PC-3 (cell line): ENCODE measurements at regions not wholly inside any gene's neighbourhood (a gene's known extent, or its start where the extent isn't known, plus 50 kb on each side); places are given as distances from the start of the nearest gene placed in this dataset.

Source experiments
- ATAC-seq: fragments of 200-7000 bp; cut with Tn5 transposase; 2 replicates; pipeline ENCODE4 v1.9.1; 2020; ENCODE audit warnings: mild to moderate bottlenecking, moderate library complexity
- BruUV-seq: library from RNA; stranded (reverse); fragments of 400-500 nt; replicated peaks from 2 replicates; lab custom pipeline; 2021; lab: Mats Ljungman, UMichigan
- CTCF ChIA-PET: fragments of 300-600 bp; sonication (Branson Sonifier 250); formaldehyde crosslinking; loops from one replicate; lab custom pipeline; 2022; ENCODE audit warnings: antibody characterized with exemption; lab: Charles Lee
- POLR2A ChIA-PET: fragments of 300-600 bp; sonication (Branson Sonifier 250); formaldehyde crosslinking; loops from one replicate; lab custom pipeline; 2022; ENCODE audit warnings: antibody characterized with exemption; ENCODE audit not compliant: unreplicated experiment; lab: Charles Lee
- DNase-seq: peaks from one replicate; pipeline ENCODE4 v3.0.0-alpha.2; 2015
- H2AFZ ChIP-seq: fragments of 300-600 bp; sonication (generic); 2 replicates; pipeline ENCODE4 v1.6.0; 2016; ENCODE audit warnings: antibody characterized with exemption, low read length
- H3F3A ChIP-seq: fragments of 300-600 bp; sonication (generic); one replicate; pipeline ENCODE4 v1.6.0; 2017; ENCODE audit warnings: antibody characterized with exemption, low read length, control low read depth, mild to moderate bottlenecking; ENCODE audit not compliant: unreplicated experiment
- H3K27ac ChIP-seq: fragments of 300-600 bp; sonication (generic); 2 replicates; pipeline ENCODE4 v1.5.1; 2016; ENCODE audit warnings: mild to moderate bottlenecking, low read length
- H3K27me3 ChIP-seq: fragments of 300-600 bp; sonication (generic); 2 replicates; pipeline ENCODE4 v1.6.1; 2016; ENCODE audit warnings: low read length, mixed read lengths
- H3K36me3 ChIP-seq: fragments of 300-600 bp; sonication (generic); 2 replicates; pipeline ENCODE4 v1.6.1; 2016; ENCODE audit warnings: low read depth, mixed run types, low read length, mixed read lengths
- H3K4me1 ChIP-seq: fragments of 300-600 bp; sonication (generic); 2 replicates; pipeline ENCODE4 v1.5.1; 2016; ENCODE audit warnings: low read length; ENCODE audit not compliant: insufficient read depth
- H3K4me2 ChIP-seq: fragments of 300-600 bp; sonication (generic); 2 replicates; pipeline ENCODE4 v1.6.0; 2016; ENCODE audit warnings: low read length
- H3K4me3 ChIP-seq: fragments of 300-600 bp; sonication (generic); 2 replicates; pipeline ENCODE4 v1.5.1; 2016; ENCODE audit warnings: mild to moderate bottlenecking, low read length, mixed read lengths
- H3K79me2 ChIP-seq: fragments of 300-600 bp; sonication (generic); 2 replicates; pipeline ENCODE4 v1.6.1; 2017; ENCODE audit warnings: low read length, mixed read lengths
- H3K9ac ChIP-seq: fragments of 300-600 bp; sonication (generic); 2 replicates; pipeline ENCODE4 v1.6.0; 2016; ENCODE audit warnings: mild to moderate bottlenecking, low read length
- H3K9me2 ChIP-seq: fragments of 300-600 bp; sonication (generic); replicated peaks from 2 replicates; pipeline ENCODE4 v1.6.1; 2016; ENCODE audit warnings: mixed run types, low read length, mixed read lengths
- H3K9me3 ChIP-seq: fragments of 300-600 bp; sonication (generic); 2 replicates; pipeline ENCODE4 v1.6.1; 2016; ENCODE audit warnings: low read length, mixed read lengths
- H4K20me1 ChIP-seq: fragments of 300-600 bp; sonication (generic); 2 replicates; pipeline ENCODE4 v1.6.1; 2016; ENCODE audit warnings: low read length, mixed read lengths
- EZH2 ChIP-seq: fragments of 300-600 bp; sonication (generic); IDR thresholded peaks from one replicate; pipeline ENCODE4 v1.6.1; 2017; ENCODE audit warnings: antibody characterized with exemption, mild to moderate bottlenecking, low read length; ENCODE audit not compliant: unreplicated experiment
- EZH2phosphoT487 ChIP-seq: fragments of 300-600 bp; sonication (generic); IDR thresholded peaks from 2 replicates; pipeline ENCODE4 v1.6.1; 2018; ENCODE audit warnings: mild to moderate bottlenecking, antibody characterized with exemption, low read length, borderline replicate concordance
- intact Hi-C: fragments of 100-400 bp; cut with micrococcal nuclease; formaldehyde crosslinking; loops from 2 replicates; pipeline ENCODE4 v1.9.0; 2023
- TF ChIP-seq, protein P1 (sequence below): fragments of 300-600 bp; sonication (generic); conservative IDR thresholded peaks from 2 replicates; pipeline ENCODE4 v1.5.1; 2017; ENCODE audit warnings: antibody characterized with exemption, low read depth, mild to moderate bottlenecking, low read length

GRCh38 chr5:67380431-67380830 lies 183.8 kb upstream of the CD180 start:
- no peaks in the 10 kb centered on the region for H3K9me2 ChIP-seq
- intact Hi-C loops, result no loop called here
- no peaks in the 10 kb centered on the region for H3K36me3 ChIP-seq
- DNase-seq, result peak; percentile 13
- H3K4me1 ChIP-seq, result no peaks in the 10 kb centered on the region
- no peaks in the 10 kb centered on the region for H3F3A ChIP-seq
- no peaks in the 10 kb centered on the region for H4K20me1 ChIP-seq
- CTCF ChIA-PET, result no interaction called here
- H3K9me3 ChIP-seq, result no peaks in the 10 kb centered on the region
- no peak overlapping the region for H3K27ac ChIP-seq
- TF ChIP-seq EZH2 (no peak), EZH2phosphoT487 (no peak)
- TF ChIP-seq, protein P1, sequence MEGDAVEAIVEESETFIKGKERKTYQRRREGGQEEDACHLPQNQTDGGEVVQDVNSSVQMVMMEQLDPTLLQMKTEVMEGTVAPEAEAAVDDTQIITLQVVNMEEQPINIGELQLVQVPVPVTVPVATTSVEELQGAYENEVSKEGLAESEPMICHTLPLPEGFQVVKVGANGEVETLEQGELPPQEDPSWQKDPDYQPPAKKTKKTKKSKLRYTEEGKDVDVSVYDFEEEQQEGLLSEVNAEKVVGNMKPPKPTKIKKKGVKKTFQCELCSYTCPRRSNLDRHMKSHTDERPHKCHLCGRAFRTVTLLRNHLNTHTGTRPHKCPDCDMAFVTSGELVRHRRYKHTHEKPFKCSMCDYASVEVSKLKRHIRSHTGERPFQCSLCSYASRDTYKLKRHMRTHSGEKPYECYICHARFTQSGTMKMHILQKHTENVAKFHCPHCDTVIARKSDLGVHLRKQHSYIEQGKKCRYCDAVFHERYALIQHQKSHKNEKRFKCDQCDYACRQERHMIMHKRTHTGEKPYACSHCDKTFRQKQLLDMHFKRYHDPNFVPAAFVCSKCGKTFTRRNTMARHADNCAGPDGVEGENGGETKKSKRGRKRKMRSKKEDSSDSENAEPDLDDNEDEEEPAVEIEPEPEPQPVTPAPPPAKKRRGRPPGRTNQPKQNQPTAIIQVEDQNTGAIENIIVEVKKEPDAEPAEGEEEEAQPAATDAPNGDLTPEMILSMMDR, result no peak
- H3K79me2 ChIP-seq, result no peaks in the 10 kb centered on the region
- H3K4me2 ChIP-seq, result no peak overlapping the region
- no peak overlapping the region for H2AFZ ChIP-seq
- H3K27me3 ChIP-seq, result peaks cover 10% of the 10 kb centered on the region; the same call in 1 of the 2 replicates
- POLR2A ChIA-PET, result no interaction called here
- BruUV-seq, result no TSS peak
- no peak for ATAC-seq
- H3K9ac ChIP-seq, result no peak overlapping the region
- no peak overlapping the region for H3K4me3 ChIP-seq

- CTCF ChIA-PET, result no interaction called here
- Histone ChIP-seq H4K20me1 (no peaks in the 10 kb centered on the region), H3K36me3 (no peaks in the 10 kb centered on the region), H3K9ac (no peak overlapping the region), H3K4me2 (no peak overlapping the region), H3K27me3 (peaks cover 5% of the 10 kb centered on the region; the same call in 1 of the 2 replicates), H3F3A (no peaks in the 10 kb centered on the region), H2AFZ (no peak overlapping the region), H3K9me2 (no peaks in the 10 kb centered on the region), H3K79me2 (no peaks in the 10 kb centered on the region), H3K9me3 (no peaks in the 10 kb centered on the region), H3K27ac (no peak overlapping the region), H3K4me3 (no peak overlapping the region), H3K4me1 (no peaks in the 10 kb centered on the region)
- DNase-seq (no peak), ATAC-seq (no peak)
- intact Hi-C loops, result no loop called here
- BruUV-seq, result no TSS peak
- TF ChIP-seq EZH2 (no peak), EZH2phosphoT487 (no peak)
- TF ChIP-seq, protein P1, result no peak
- POLR2A ChIA-PET, result no interaction called here
These were observed 183.2 kb upstream of the CD180 start for GRCh38 chr5:67379753-67380152.

DNA sequence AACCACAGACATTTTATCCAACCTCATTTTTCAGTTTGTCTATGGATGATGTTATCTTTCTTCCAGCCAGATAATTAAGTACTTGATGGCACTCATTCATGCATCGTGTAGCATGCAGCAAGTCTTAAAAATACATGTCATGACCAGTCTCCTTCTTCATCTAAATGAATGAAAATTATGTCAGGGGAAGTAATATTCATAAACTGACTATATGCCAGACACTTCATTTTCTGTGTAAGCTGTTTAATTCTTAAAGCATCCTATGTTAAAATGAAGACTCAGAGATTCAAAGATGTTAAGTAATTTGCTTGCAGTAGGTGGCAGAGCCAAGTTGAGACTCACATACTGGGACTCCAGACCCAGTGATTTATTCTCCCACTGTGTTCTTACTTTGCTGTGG lies 181.7 kb upstream of the CD180 start:
- H3K4me1 ChIP-seq, result no peaks in the 10 kb centered on the region
- CTCF ChIA-PET, result no interaction called here
- H3K36me3 ChIP-seq, result no peaks in the 10 kb centered on the region
- no TSS peak for BruUV-seq
- intact Hi-C loops, result no loop called here
- H4K20me1 ChIP-seq, result no peaks in the 10 kb centered on the region
- H3K27me3 ChIP-seq, result no peaks in the 10 kb centered on the region
- no peak overlapping the region for H3K4me2 ChIP-seq
- no peaks in the 10 kb centered on the region for H3K79me2 ChIP-seq
- TF ChIP-seq EZH2, result no peak
- no peak for TF ChIP-seq EZH2phosphoT487
- TF ChIP-seq, protein P1, result no peak
- no peak overlapping the region for H3K4me3 ChIP-seq
- no peak overlapping the region for H2AFZ ChIP-seq
- no peaks in the 10 kb centered on the region for H3K9me3 ChIP-seq
- H3F3A ChIP-seq, result no peaks in the 10 kb centered on the region
- H3K9ac ChIP-seq, result no peak overlapping the region
- H3K9me2 ChIP-seq, result no peaks in the 10 kb centered on the region
- no peak overlapping the region for H3K27ac ChIP-seq
- DNase-seq, result no peak
- no peak for ATAC-seq
- POLR2A ChIA-PET, result no interaction called here
